PC-9 (cell line): ENCODE measurements at regions not wholly inside any gene's neighbourhood (a gene's known extent, or its start where the extent isn't known, plus 50 kb on each side); places are given as distances from the start of the nearest gene placed in this dataset.

ENCODE experiments used
- EZH2 ChIP-seq: fragments of 200-600 bp; sonication (generic); IDR thresholded peaks from 2 replicates; pipeline ENCODE4 v1.8.0; 2017; ENCODE audit warnings: antibody characterized with exemption, low read depth
- TF ChIP-seq, protein P1 (sequence below): fragments of 200-600 bp; sonication (generic); conservative IDR thresholded peaks from 2 replicates; pipeline ENCODE4 v1.6.1; 2017; ENCODE audit warnings: mixed run types, antibody characterized with exemption, mild to moderate bottlenecking, moderate library complexity

DNA sequence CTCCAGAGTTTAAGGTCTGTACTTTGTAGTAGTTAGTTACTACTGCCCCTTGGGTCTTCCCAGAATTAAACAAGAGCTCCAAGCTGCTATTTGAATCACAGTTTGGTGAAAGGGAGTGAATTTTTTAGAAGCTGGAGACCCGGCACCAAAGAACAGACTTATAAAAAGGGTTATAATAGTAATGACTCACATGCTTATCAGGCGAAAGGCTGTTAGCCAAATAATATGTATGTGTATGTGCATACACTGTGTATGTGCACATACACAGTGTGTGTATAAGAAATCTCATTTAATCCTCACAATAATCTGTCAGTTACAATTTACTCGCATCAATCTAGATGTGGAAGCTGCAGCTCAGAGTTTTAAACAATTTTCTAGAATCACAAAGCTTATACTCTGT lies 59.5 kb upstream of the ITGA1 start:
- TF ChIP-seq, protein P1, sequence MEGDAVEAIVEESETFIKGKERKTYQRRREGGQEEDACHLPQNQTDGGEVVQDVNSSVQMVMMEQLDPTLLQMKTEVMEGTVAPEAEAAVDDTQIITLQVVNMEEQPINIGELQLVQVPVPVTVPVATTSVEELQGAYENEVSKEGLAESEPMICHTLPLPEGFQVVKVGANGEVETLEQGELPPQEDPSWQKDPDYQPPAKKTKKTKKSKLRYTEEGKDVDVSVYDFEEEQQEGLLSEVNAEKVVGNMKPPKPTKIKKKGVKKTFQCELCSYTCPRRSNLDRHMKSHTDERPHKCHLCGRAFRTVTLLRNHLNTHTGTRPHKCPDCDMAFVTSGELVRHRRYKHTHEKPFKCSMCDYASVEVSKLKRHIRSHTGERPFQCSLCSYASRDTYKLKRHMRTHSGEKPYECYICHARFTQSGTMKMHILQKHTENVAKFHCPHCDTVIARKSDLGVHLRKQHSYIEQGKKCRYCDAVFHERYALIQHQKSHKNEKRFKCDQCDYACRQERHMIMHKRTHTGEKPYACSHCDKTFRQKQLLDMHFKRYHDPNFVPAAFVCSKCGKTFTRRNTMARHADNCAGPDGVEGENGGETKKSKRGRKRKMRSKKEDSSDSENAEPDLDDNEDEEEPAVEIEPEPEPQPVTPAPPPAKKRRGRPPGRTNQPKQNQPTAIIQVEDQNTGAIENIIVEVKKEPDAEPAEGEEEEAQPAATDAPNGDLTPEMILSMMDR: no peak
- no peak for TF ChIP-seq EZH2
